OCI-LY1 (cell line): ENCODE measurements at regions not wholly inside any gene's neighbourhood (a gene's known extent, or its start where the extent isn't known, plus 50 kb on each side); places are given as distances from the start of the nearest gene placed in this dataset.

Source experiments
- H2AFZ ChIP-seq: fragments of 200-600 bp; sonication (generic), shearing (Covaris generic); 2 replicates; pipeline ENCODE4 v1.6.0; 2014; ENCODE audit warnings: antibody characterized with exemption, mild to moderate bottlenecking, low read length
- H3F3A ChIP-seq: fragments of 200-600 bp; sonication (generic), shearing (Covaris generic); 2 replicates; pipeline ENCODE4 v1.6.0; 2014; ENCODE audit warnings: mild to moderate bottlenecking, antibody characterized with exemption, low read length, moderate library complexity; ENCODE audit not compliant: insufficient read depth
- H3K27ac ChIP-seq: fragments of 200-600 bp; sonication (generic); 2 replicates; pipeline ENCODE4 v1.5.1; 2014; ENCODE audit warnings: low read length, mixed run types, mild to moderate bottlenecking, low read depth; ENCODE audit not compliant: poor library complexity, severe bottlenecking
- H3K27me3 ChIP-seq: fragments of 200-600 bp; sonication (generic); 2 replicates; pipeline ENCODE4 v1.6.0; 2014; ENCODE audit warnings: antibody characterized with exemption, mild to moderate bottlenecking, low read length, moderate library complexity; ENCODE audit not compliant: insufficient read depth
- H3K36me3 ChIP-seq: fragments of 200-600 bp; sonication (generic); 2 replicates; pipeline ENCODE4 v1.6.1; 2014; ENCODE audit warnings: mild to moderate bottlenecking, antibody characterized with exemption, low read length, moderate library complexity, mixed read lengths; ENCODE audit not compliant: insufficient read depth
- H3K4me1 ChIP-seq: fragments of 200-600 bp; sonication (generic); 2 replicates; pipeline ENCODE4 v1.5.1; 2014; ENCODE audit warnings: mild to moderate bottlenecking, low read length, moderate library complexity; ENCODE audit not compliant: insufficient read depth, severe bottlenecking
- H3K4me2 ChIP-seq: fragments of 200-600 bp; sonication (generic), shearing (Covaris generic); 2 replicates; pipeline ENCODE4 v1.6.1; 2014; ENCODE audit warnings: low read length
- H3K4me3 ChIP-seq: fragments of 200-600 bp; sonication (generic); 2 replicates; pipeline ENCODE4 v1.5.1; 2014; ENCODE audit warnings: low read length, low read depth, mild to moderate bottlenecking, mixed read lengths; ENCODE audit not compliant: poor library complexity, severe bottlenecking
- H3K79me2 ChIP-seq: fragments of 200-600 bp; shearing (Covaris generic); 2 replicates; pipeline ENCODE4 v1.6.1; 2016; ENCODE audit warnings: mixed run types, low read length, mixed read lengths; ENCODE audit not compliant: insufficient read depth
- H3K9ac ChIP-seq: fragments of 200-600 bp; sonication (generic), shearing (Covaris generic); 2 replicates; pipeline ENCODE4 v1.6.1; 2014; ENCODE audit warnings: mild to moderate bottlenecking, low read length, mixed read lengths
- H3K9me2 ChIP-seq: fragments of 200-600 bp; sonication (generic), shearing (Covaris generic); 2 replicates; pipeline ENCODE4 v1.6.1; 2014; ENCODE audit warnings: low read depth, mild to moderate bottlenecking, low read length, mixed read lengths
- H3K9me3 ChIP-seq: fragments of 200-600 bp; shearing (Covaris generic); 2 replicates; pipeline ENCODE4 v1.6.1; 2014; ENCODE audit warnings: low read length, mixed read lengths
- H4K20me1 ChIP-seq: fragments of 200-600 bp; sonication (generic), shearing (Covaris generic); 2 replicates; pipeline ENCODE4 v1.6.0; 2016; ENCODE audit warnings: mild to moderate bottlenecking, low read length; ENCODE audit not compliant: insufficient read depth
- CTCF ChIP-seq: fragments of 200-600 bp; sonication (generic), shearing (Covaris generic); IDR thresholded peaks from 2 replicates; pipeline ENCODE4 v1.5.1; 2017; ENCODE audit warnings: mild to moderate bottlenecking, antibody characterized with exemption, low read length, moderate library complexity, mixed read lengths
- EZH2 ChIP-seq: fragments of 200-600 bp; sonication (generic), shearing (Covaris generic); IDR thresholded peaks from 2 replicates; pipeline ENCODE4 v1.8.0; 2017; ENCODE audit warnings: borderline replicate concordance, mixed run types, mild to moderate bottlenecking, antibody characterized with exemption, low read length, moderate library complexity, mixed read lengths

- no peaks in the 10 kb centered on the region for H3K79me2 ChIP-seq
- no peaks in the 10 kb centered on the region for H3K9me3 ChIP-seq
- no peaks in the 10 kb centered on the region for H3K36me3 ChIP-seq
- no peak overlapping the region for H2AFZ ChIP-seq
- no peak overlapping the region for H3K4me3 ChIP-seq
- no peaks in the 10 kb centered on the region for H3F3A ChIP-seq
- H3K27me3 ChIP-seq, result no peaks in the 10 kb centered on the region
- H3K4me1 ChIP-seq, result no peaks in the 10 kb centered on the region
- no peaks in the 10 kb centered on the region for H3K9me2 ChIP-seq
- no peak overlapping the region for H3K9ac ChIP-seq
- no peak overlapping the region for H3K27ac ChIP-seq
- H4K20me1 ChIP-seq, result no peaks in the 10 kb centered on the region
- no peak overlapping the region for H3K4me2 ChIP-seq
- no peak for TF ChIP-seq EZH2
- no peak for TF ChIP-seq CTCF
These were observed 937.8 kb downstream of the BCL11B start for GRCh38 chr14:98334186-98334585.

GRCh38 chr14:98341211-98341610 is 930.8 kb downstream of the BCL11B start:
- Histone ChIP-seq H3K27ac (no peak overlapping the region), H4K20me1 (no peaks in the 10 kb centered on the region), H3K4me3 (no peak overlapping the region), H3K4me1 (no peaks in the 10 kb centered on the region), H2AFZ (no peak overlapping the region), H3K9ac (no peak overlapping the region), H3K4me2 (no peak overlapping the region), H3K36me3 (no peaks in the 10 kb centered on the region), H3K79me2 (no peaks in the 10 kb centered on the region), H3F3A (no peaks in the 10 kb centered on the region), H3K9me2 (no peaks in the 10 kb centered on the region), H3K9me3 (no peaks in the 10 kb centered on the region), H3K27me3 (no peaks in the 10 kb centered on the region)
- TF ChIP-seq EZH2 (no peak), CTCF (no peak)

- no peaks in the 10 kb centered on the region for H3F3A ChIP-seq
- no peak for TF ChIP-seq CTCF
- no peak for TF ChIP-seq EZH2
- no peak overlapping the region for H3K4me3 ChIP-seq
- H3K9me2 ChIP-seq, result no peaks in the 10 kb centered on the region
- H3K9me3 ChIP-seq, result no peaks in the 10 kb centered on the region
- H4K20me1 ChIP-seq, result no peaks in the 10 kb centered on the region
- no peaks in the 10 kb centered on the region for H3K4me1 ChIP-seq
- no peaks in the 10 kb centered on the region for H3K27me3 ChIP-seq
- H3K9ac ChIP-seq, result no peak overlapping the region
- no peak overlapping the region for H3K4me2 ChIP-seq
- no peak overlapping the region for H3K27ac ChIP-seq
- no peak overlapping the region for H2AFZ ChIP-seq
- H3K79me2 ChIP-seq, result no peaks in the 10 kb centered on the region
- no peaks in the 10 kb centered on the region for H3K36me3 ChIP-seq
These were observed 926.8 kb downstream of the BCL11B start for GRCh38 chr14:98345161-98345560.
